Central memory CD8-positive, alpha-beta T cell (primary cell): ENCODE measurements at regions not wholly inside any gene's neighbourhood (a gene's known extent, or its start where the extent isn't known, plus 50 kb on each side); places are given as distances from the start of the nearest gene placed in this dataset.
"Not testable (repeated sequence)": the region's sequence is repeated elsewhere in the genome, so short reads cannot be mapped to it uniquely, and the experiment has no call there.

Source experiments
- ATAC-seq: fragments of 150-1000 bp; cut with Tn5 transposase; replicated peaks from 2 replicates; pipeline ENCODE4 v1.10.0; 2022; ENCODE audit warnings: mild to moderate bottlenecking, moderate FRiP score, moderate number of reproducible peaks; ENCODE audit not compliant: poor library complexity, severe bottlenecking; ENCODE audit errors: extremely low read depth
- DNase-seq, 2 donors: peaks; one replicate each; pipeline ENCODE4 v3.0.0; 2021; ENCODE audit warnings: low spot score in 2 of 2
- H3K27ac Mint-ChIP-seq: one replicate; pipeline ENCODE4 v1.8.0; 2022; ENCODE audit warnings: low read depth, mild to moderate bottlenecking, moderate library complexity, mixed read lengths
- H3K27me3 Mint-ChIP-seq: one replicate; pipeline ENCODE4 v1.8.0; 2022; ENCODE audit warnings: mixed read lengths
- H3K36me3 Mint-ChIP-seq: one replicate; pipeline ENCODE4 v1.8.0; 2022; ENCODE audit warnings: mild to moderate bottlenecking, moderate library complexity, mixed read lengths; ENCODE audit not compliant: insufficient read depth
- H3K4me1 Mint-ChIP-seq: one replicate; pipeline ENCODE4 v1.8.0; 2022; ENCODE audit warnings: mixed read lengths
- H3K4me3 Mint-ChIP-seq: one replicate; pipeline ENCODE4 v1.8.0; 2022; ENCODE audit warnings: mild to moderate bottlenecking, moderate library complexity, mixed read lengths
- H3K9me3 Mint-ChIP-seq: one replicate; pipeline ENCODE4 v1.8.0; 2022; ENCODE audit warnings: mixed read lengths

DNA sequence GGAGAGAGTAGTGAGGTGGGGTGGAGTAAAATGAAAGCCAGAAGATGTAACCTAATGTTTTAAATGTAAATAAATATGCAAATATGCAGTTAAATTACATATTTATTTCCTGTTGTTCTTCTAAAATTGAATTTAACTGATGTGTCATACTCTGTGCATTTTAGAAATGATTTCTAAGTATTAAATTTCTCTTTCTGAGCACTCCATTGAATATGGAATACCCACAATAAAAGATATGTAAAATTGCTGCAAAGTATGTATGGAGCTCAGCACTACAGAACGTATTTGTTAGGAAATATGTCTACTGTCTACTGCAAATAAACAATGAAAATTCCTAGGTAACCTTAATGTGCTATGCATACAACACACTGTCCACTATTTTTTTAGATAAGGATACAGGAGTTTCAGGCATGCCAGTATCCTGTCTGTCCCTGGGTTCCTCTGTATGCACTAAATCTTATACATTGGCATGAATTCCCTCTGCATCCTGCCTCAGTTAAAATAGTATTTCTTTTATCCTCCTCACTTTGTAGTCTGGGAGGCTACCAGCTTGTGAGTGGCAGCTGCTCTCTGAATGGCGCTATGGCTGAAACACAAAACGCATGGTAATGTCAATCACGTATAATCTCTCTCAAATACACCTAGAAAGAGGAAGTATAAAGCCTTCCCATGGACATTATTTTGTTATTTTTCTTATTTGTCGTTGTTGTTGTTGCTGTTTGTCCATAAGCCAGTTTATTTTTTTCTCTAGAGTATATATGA is 579.5 kb downstream of the PYDC2 start:
- ATAC-seq = no peak
- Mint-ChIP-seq H3K36me3 (no peaks in the 10 kb centered on the region), H3K4me3 (no peak overlapping the region)

GRCh38 chr3:192042116-192042515 is 581.2 kb downstream of the PYDC2 start:
- Mint-ChIP-seq H3K27ac (no peak overlapping the region), H3K27me3 (no peaks in the 10 kb centered on the region), H3K4me3 (no peak overlapping the region), H3K9me3 (peaks cover 28% of the 10 kb centered on the region), H3K4me1 (no peaks in the 10 kb centered on the region), H3K36me3 (no peaks in the 10 kb centered on the region)
- DNase-seq (no peak), ATAC-seq (no peak)

More for the DNA sequence above, 579.5 kb downstream of the PYDC2 start:
- Mint-ChIP-seq H3K4me1 (no peaks in the 10 kb centered on the region), H3K27ac (no peak overlapping the region), H3K27me3 (no peaks in the 10 kb centered on the region), H3K9me3 (peaks cover 21% of the 10 kb centered on the region)
- no peak for DNase-seq

DNA sequence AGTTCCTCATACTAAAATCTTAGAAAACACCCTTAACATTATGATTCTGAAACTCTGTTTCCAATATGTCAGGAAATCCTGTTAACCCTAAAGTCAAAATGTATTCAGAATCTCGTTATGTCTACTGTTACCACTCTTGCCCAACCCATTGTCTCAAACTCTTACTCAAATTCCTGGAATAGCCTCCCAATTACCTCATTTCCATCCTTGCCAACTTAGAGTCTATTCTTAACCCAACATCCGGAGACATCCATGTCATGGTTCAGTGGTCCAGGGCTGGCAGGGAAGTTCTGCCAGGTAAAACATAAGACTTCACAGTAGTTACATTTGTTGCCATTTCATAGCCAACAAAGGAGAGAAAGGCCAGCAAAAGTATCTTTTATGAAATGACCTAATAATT is 593.9 kb downstream of the PYDC2 start:
- H3K27ac Mint-ChIP-seq = no peak overlapping the region
- H3K27me3 Mint-ChIP-seq = no peaks in the 10 kb centered on the region
- peaks cover 22% of the 10 kb centered on the region for H3K9me3 Mint-ChIP-seq
- no peak overlapping the region for H3K4me3 Mint-ChIP-seq
- H3K4me1 Mint-ChIP-seq = no peaks in the 10 kb centered on the region
- no peak for ATAC-seq
- no peaks in the 10 kb centered on the region for H3K36me3 Mint-ChIP-seq
- no peak for DNase-seq

GRCh38 chr3:192055946-192056345 is 595.0 kb downstream of the PYDC2 start:
- Mint-ChIP-seq H3K27me3 (no peaks in the 10 kb centered on the region), H3K4me1 (no peaks in the 10 kb centered on the region), H3K4me3 (no peak overlapping the region), H3K36me3 (no peaks in the 10 kb centered on the region), H3K27ac (no peak overlapping the region), H3K9me3 (peaks cover 22% of the 10 kb centered on the region)
- ATAC-seq (no peak), DNase-seq (no peak)

DNA sequence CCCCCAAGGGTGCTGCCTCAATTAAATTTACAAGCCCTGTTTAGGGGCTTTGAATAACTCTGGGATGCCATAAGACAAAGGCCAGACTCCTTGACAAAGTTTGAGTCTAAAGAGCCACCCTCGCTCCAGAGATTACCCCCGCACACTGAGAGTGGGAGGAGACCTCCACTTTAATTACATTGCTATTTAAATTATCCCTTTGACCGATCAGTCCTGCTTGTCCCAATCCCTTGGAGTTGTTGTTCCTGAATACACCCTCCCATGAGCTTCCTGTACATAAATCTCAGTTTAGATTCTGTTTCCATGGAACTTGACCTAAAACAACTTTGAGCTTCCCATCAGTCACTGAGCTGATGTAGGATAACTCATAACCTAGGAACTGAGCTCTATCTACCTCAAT is 596.3 kb downstream of the PYDC2 start:
- Mint-ChIP-seq H3K4me1 (no peaks in the 10 kb centered on the region), H3K4me3 (no peak overlapping the region), H3K27ac (no peak overlapping the region), H3K36me3 (no peaks in the 10 kb centered on the region), H3K27me3 (no peaks in the 10 kb centered on the region), H3K9me3 (peaks cover 17% of the 10 kb centered on the region)
- DNase-seq (no peak), ATAC-seq (no peak)

- H3K9me3 Mint-ChIP-seq = peaks cover 18% of the 10 kb centered on the region
- no peaks in the 10 kb centered on the region for H3K4me1 Mint-ChIP-seq
- no peak overlapping the region for H3K27ac Mint-ChIP-seq
- H3K4me3 Mint-ChIP-seq = no peak overlapping the region
- DNase-seq (no peak), ATAC-seq (no peak)
- no peaks in the 10 kb centered on the region for H3K27me3 Mint-ChIP-seq
- H3K36me3 Mint-ChIP-seq = no peaks in the 10 kb centered on the region
These were observed 599.3 kb downstream of the PYDC2 start for GRCh38 chr3:192060160-192060781.

DNA sequence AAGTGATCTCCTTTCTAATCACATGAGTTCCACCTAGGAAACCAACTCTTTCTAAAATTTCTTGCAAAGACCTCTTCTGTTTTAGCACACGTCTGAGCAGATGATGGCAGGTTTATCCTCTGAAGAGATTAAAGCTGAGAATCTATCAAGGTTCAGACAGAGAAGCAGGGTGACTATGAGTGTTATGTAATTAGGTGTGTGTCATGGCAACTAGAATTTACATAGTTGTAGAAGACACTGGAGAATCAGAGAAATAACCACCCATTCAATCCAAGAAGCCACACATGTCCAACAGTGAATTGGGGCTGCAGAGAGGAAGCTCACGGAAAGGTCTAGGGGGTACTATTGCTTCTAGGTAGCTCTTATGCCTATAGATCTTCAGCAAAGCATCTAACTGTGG is 600.5 kb downstream of the PYDC2 start:
- DNase-seq (no peak), ATAC-seq (no peak)
- no peaks in the 10 kb centered on the region for H3K4me1 Mint-ChIP-seq
- peaks cover 18% of the 10 kb centered on the region for H3K9me3 Mint-ChIP-seq
- H3K4me3 Mint-ChIP-seq = no peak overlapping the region
- H3K36me3 Mint-ChIP-seq = no peaks in the 10 kb centered on the region
- H3K27me3 Mint-ChIP-seq = no peaks in the 10 kb centered on the region
- H3K27ac Mint-ChIP-seq = no peak overlapping the region

DNA sequence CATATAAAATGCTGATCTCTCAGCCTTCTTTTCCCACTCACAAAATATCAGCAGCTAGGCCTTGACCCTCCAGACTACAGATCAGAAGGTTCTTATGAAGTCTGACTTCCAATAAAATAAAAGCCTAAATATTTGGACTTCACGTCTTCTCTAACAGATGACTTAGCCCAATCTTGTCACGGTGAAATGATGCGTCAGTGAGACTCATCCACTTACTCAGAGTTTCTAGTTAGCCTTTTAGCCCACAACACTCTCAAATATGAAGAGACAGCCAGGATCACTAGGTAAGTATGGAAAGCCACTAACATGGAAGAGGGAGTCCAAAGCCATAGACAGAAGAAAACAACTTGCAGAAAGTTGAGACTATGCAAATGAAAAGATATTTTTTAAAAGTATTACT is 601.2 kb downstream of the PYDC2 start:
- Mint-ChIP-seq H3K27ac (no peak overlapping the region), H3K36me3 (no peaks in the 10 kb centered on the region), H3K27me3 (no peaks in the 10 kb centered on the region), H3K4me1 (no peaks in the 10 kb centered on the region), H3K4me3 (no peak overlapping the region), H3K9me3 (peaks cover 12% of the 10 kb centered on the region)
- ATAC-seq (no peak), DNase-seq (no peak)

DNA sequence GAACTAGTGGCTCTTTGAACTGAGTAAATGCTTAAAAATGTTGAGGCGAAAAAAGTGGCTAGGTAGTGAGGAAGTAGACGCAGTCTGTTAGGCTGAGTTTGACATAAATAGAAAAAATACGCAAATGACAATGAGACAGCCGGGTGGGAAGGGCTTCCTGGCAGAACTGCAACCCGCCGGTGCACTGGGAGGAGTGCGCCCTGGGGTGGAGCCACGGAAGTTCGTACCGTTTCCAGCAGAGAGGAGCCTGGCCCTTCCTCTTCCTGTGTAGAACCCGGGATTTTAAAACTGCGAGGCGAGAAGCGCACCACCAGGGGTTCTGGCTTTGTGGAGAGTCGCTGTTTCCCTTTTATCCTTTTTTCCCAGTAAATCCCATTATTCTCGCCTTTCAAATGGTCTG is 602.6 kb downstream of the PYDC2 start:
- ATAC-seq (no peak), DNase-seq (no peak)
- Mint-ChIP-seq H3K4me1 (no peaks in the 10 kb centered on the region), H3K9me3 (peaks cover 19% of the 10 kb centered on the region), H3K4me3 (no peak overlapping the region), H3K27me3 (no peaks in the 10 kb centered on the region), H3K27ac (no peak overlapping the region), H3K36me3 (no peaks in the 10 kb centered on the region)

DNA sequence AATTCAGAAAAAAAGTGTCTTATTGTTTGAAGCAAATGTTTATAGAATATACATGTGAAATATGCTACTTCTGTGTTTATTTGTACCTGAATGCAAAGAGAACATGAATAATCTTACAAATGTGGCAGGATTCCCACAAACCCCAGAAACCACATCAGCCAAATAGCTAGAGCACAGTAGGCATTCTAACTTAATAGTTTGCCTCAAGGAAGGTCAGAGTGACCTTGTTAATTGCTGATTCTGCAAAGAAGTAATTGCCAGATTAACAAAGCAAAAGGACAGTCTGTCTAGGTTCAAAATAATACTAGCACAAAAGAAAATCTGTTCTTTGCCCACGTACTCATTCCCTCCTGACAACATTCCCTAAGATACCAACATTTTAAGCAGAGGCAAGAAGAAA is 604.0 kb downstream of the PYDC2 start:
- H3K27ac Mint-ChIP-seq = no peak overlapping the region
- DNase-seq (no peak), ATAC-seq (no peak)
- no peaks in the 10 kb centered on the region for H3K27me3 Mint-ChIP-seq
- H3K36me3 Mint-ChIP-seq = no peaks in the 10 kb centered on the region
- H3K9me3 Mint-ChIP-seq = peaks cover 19% of the 10 kb centered on the region
- H3K4me3 Mint-ChIP-seq = no peak overlapping the region
- no peaks in the 10 kb centered on the region for H3K4me1 Mint-ChIP-seq

- not testable (repeated sequence) for ATAC-seq, H3K27ac Mint-ChIP-seq, H3K4me3 Mint-ChIP-seq
These were observed 605.3 kb downstream of the PYDC2 start for GRCh38 chr3:192066253-192066652.

DNA sequence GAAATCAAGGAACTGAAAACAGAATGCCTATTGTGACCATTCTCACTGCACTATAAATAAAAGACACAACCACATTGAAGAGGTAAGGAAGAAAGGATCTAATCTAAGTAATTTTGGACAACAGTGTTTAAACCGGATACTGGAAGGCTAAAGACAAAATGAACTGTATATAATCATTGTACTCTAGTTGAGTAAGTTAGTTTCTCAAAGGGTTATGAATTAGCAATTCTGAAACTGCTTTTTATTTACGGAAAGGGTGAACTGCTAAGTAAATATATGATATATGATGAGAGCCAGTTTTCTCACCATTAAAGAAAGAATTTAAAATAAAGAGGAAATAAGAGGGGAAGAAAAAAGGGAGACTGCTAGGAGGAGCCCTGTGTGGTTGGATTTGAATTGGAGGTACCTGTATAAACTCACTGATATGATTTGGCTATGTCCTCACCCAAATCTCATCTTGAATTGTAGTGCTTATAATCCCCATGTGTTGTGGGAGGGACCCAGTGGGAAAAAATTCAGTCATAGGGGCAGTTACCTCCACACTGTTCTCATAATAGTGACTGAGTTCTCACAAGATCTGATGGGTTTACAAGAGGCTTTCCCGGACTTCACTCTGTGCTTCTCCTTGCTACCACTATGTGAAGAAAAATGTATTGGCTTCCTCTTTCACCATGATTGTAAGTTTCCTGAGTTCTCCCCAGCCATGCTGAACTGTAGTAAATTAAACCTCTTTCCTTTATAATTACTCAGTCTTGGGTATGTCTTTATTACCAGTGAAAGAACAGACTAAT is 607.7 kb downstream of the PYDC2 start:
- H3K27ac Mint-ChIP-seq = no peak overlapping the region

More at GRCh38 chr3:192066253-192066652, 605.3 kb downstream of the PYDC2 start:
- not testable (repeated sequence) for DNase-seq, H3K36me3 Mint-ChIP-seq, H3K27me3 Mint-ChIP-seq, H3K4me1 Mint-ChIP-seq
- peaks cover 23% of the 10 kb centered on the region for H3K9me3 Mint-ChIP-seq

More for the DNA sequence above, 607.7 kb downstream of the PYDC2 start:
- H3K9me3 Mint-ChIP-seq = peaks cover 42% of the 10 kb centered on the region
- ATAC-seq (no peak), DNase-seq (no peak)
- H3K27me3 Mint-ChIP-seq = no peaks in the 10 kb centered on the region
- H3K4me3 Mint-ChIP-seq = no peak overlapping the region
- no peaks in the 10 kb centered on the region for H3K4me1 Mint-ChIP-seq
- H3K36me3 Mint-ChIP-seq = no peaks in the 10 kb centered on the region
